GM23338 (cell line): ENCODE measurements at regions not wholly inside any gene's neighbourhood (a gene's known extent, or its start where the extent isn't known, plus 50 kb on each side); places are given as distances from the start of the nearest gene placed in this dataset.

Experiments
- CREB1 ChIP-seq: fragments of 250-450 bp; sonication (Bioruptor Pico); IDR thresholded peaks from 2 replicates; pipeline ENCODE4 v1.5.0; 2020; ENCODE audit warnings: low read depth, mild to moderate bottlenecking, moderate library complexity
- ETS1 ChIP-seq: IDR thresholded peaks from 2 replicates; pipeline ENCODE4 v1.6.1; 2016; ENCODE audit warnings: antibody characterized with exemption
- EZH2 ChIP-seq: fragments of 200-600 bp; sonication (generic); IDR thresholded peaks from one replicate; pipeline ENCODE4 v1.8.0; 2017; ENCODE audit warnings: antibody characterized with exemption, mild to moderate bottlenecking, low read depth; ENCODE audit not compliant: unreplicated experiment
- EZH2phosphoT487 ChIP-seq: fragments of 200-600 bp; sonication (generic); IDR thresholded peaks from one replicate; pipeline ENCODE4 v1.8.1; 2018; ENCODE audit warnings: antibody characterized with exemption; ENCODE audit not compliant: unreplicated experiment
- JUNB ChIP-seq: IDR thresholded peaks from one replicate; pipeline ENCODE4 v1.6.1; 2016; ENCODE audit warnings: antibody characterized with exemption; ENCODE audit not compliant: unreplicated experiment
- NANOG ChIP-seq: IDR thresholded peaks from 2 replicates; pipeline ENCODE4 v1.6.1; 2016; ENCODE audit warnings: antibody characterized with exemption, borderline replicate concordance
- POLR2AphosphoS5 ChIP-seq: IDR thresholded peaks from 2 replicates; pipeline ENCODE4 v1.6.1; 2016; ENCODE audit warnings: antibody characterized with exemption, low read depth
- REST ChIP-seq: IDR thresholded peaks from one replicate; pipeline ENCODE4 v1.6.1; 2018; ENCODE audit warnings: antibody characterized with exemption; ENCODE audit not compliant: unreplicated experiment
- STAT1 ChIP-seq: IDR thresholded peaks from one replicate; pipeline ENCODE4 v1.6.1; 2016; ENCODE audit warnings: antibody characterized with exemption; ENCODE audit not compliant: unreplicated experiment
- ZNF114 ChIP-seq: fragments of 250-450 bp; sonication (Bioruptor Pico); IDR thresholded peaks from 2 replicates; pipeline ENCODE4 v1.5.0; 2020; ENCODE audit warnings: mild to moderate bottlenecking, moderate library complexity
- ZNF331 ChIP-seq: fragments of 250-450 bp; sonication (Bioruptor Pico); IDR thresholded peaks from 2 replicates; pipeline ENCODE4 v1.5.0; 2020; ENCODE audit warnings: low read depth, mild to moderate bottlenecking, moderate library complexity
- ZNF462 ChIP-seq: fragments of 250-450 bp; sonication (Bioruptor Pico); IDR thresholded peaks from 2 replicates; pipeline ENCODE4 v1.5.0; 2020; ENCODE audit warnings: mild to moderate bottlenecking, moderate library complexity
- TF ChIP-seq, protein P1 (sequence below), 2 experiments: fragments of 200-600 bp in 1 of 2; sonication (generic) in 1 of 2; conservative IDR thresholded peaks; 2 replicates each; pipeline versions ENCODE4 v1.5.1 to v1.6.1; 2016 to 2017; ENCODE audit warnings: antibody characterized with exemption in 2 of 2, low read depth in 2 of 2, mild to moderate bottlenecking in 2 of 2, moderate library complexity in 1 of 2

- TF ChIP-seq, protein P1, sequence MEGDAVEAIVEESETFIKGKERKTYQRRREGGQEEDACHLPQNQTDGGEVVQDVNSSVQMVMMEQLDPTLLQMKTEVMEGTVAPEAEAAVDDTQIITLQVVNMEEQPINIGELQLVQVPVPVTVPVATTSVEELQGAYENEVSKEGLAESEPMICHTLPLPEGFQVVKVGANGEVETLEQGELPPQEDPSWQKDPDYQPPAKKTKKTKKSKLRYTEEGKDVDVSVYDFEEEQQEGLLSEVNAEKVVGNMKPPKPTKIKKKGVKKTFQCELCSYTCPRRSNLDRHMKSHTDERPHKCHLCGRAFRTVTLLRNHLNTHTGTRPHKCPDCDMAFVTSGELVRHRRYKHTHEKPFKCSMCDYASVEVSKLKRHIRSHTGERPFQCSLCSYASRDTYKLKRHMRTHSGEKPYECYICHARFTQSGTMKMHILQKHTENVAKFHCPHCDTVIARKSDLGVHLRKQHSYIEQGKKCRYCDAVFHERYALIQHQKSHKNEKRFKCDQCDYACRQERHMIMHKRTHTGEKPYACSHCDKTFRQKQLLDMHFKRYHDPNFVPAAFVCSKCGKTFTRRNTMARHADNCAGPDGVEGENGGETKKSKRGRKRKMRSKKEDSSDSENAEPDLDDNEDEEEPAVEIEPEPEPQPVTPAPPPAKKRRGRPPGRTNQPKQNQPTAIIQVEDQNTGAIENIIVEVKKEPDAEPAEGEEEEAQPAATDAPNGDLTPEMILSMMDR (conservative IDR thresholded peaks at IDR 0.05; ENCODE audit: low read depth in 2 of 2), result no peak
- TF ChIP-seq POLR2AphosphoS5 (no peak), EZH2 (no peak), EZH2phosphoT487 (no peak), REST (no peak), CREB1 (CRISPR knock-in tag) (no peak), NANOG (no peak), STAT1 (no peak), ZNF331 (CRISPR knock-in tag) (no peak), JUNB (no peak), ZNF114 (CRISPR knock-in tag) (no peak), ETS1 (no peak), ZNF462 (CRISPR knock-in tag) (no peak)
Observed at GRCh38 chr6:44034931-44035345, 92.3 kb downstream of the MRPL14 start.
